Neural cell (in vitro differentiated cells): ENCODE measurements at regions not wholly inside any gene's neighbourhood (a gene's known extent, or its start where the extent isn't known, plus 50 kb on each side); places are given as distances from the start of the nearest gene placed in this dataset.

Experiments used
- H2AFZ ChIP-seq: fragments of 200-600, 300-800 bp; sonication (generic), shearing (Covaris generic); 2 replicates; pipeline ENCODE4 v1.6.0; 2014; ENCODE audit warnings: low read depth, mild to moderate bottlenecking, antibody characterized with exemption, low read length, moderate library complexity
- H3F3A ChIP-seq: fragments of 200-600 bp; shearing (Covaris generic); 2 replicates; pipeline ENCODE4 v1.6.1; 2016; ENCODE audit warnings: mild to moderate bottlenecking, moderate library complexity, mixed read lengths, antibody characterized with exemption, low read length; ENCODE audit not compliant: insufficient read depth, poor library complexity, severe bottlenecking
- H3K27ac ChIP-seq: fragments of 200-600, 300-800 bp; sonication (generic), shearing (Covaris generic); 2 replicates; pipeline ENCODE4 v1.5.1; 2014; ENCODE audit warnings: mild to moderate bottlenecking, low read length, moderate library complexity
- H3K27me3 ChIP-seq: fragments of 300-800, 200-600 bp; sonication (generic), shearing (Covaris generic); 2 replicates; pipeline ENCODE4 v1.6.0; 2014; ENCODE audit warnings: mild to moderate bottlenecking, low read depth, low read length, moderate library complexity; ENCODE audit not compliant: insufficient read depth
- H3K36me3 ChIP-seq: fragments of 300-800, 200-600 bp; sonication (generic), shearing (Covaris generic); 2 replicates; pipeline ENCODE4 v1.5.1; 2014; ENCODE audit warnings: mild to moderate bottlenecking, antibody characterized with exemption, low read length, moderate library complexity; ENCODE audit not compliant: insufficient read depth
- H3K4me2 ChIP-seq: fragments of 300-800, 200-600 bp; sonication (generic), shearing (Covaris generic); 2 replicates; pipeline ENCODE4 v1.6.0; 2014; ENCODE audit warnings: mild to moderate bottlenecking, low read length
- H3K4me3 ChIP-seq: fragments of 300-800, 200-600 bp; sonication (generic), shearing (Covaris generic); 2 replicates; pipeline ENCODE4 v1.5.1; 2014; ENCODE audit warnings: mild to moderate bottlenecking, low read length, moderate library complexity
- H3K79me2 ChIP-seq: fragments of 200-600 bp; shearing (Covaris generic); replicated peaks from 2 replicates; pipeline ENCODE4 v1.6.0; 2014; ENCODE audit warnings: mild to moderate bottlenecking, low read length, moderate library complexity; ENCODE audit not compliant: insufficient read depth
- H3K9ac ChIP-seq: fragments of 300-800, 200-600 bp; sonication (generic), shearing (Covaris generic); 2 replicates; pipeline ENCODE4 v1.6.1; 2016; ENCODE audit warnings: mild to moderate bottlenecking, low read length, mixed read lengths
- H3K9me2 ChIP-seq: fragments of 200-600 bp; shearing (Covaris generic); 2 replicates; pipeline ENCODE4 v1.6.1; 2016; ENCODE audit warnings: mild to moderate bottlenecking, low read length, mixed read lengths; ENCODE audit not compliant: insufficient read depth
- H3K9me3 ChIP-seq: fragments of 200-600, 300-800 bp; sonication (generic), shearing (Covaris generic); 2 replicates; pipeline ENCODE4 v1.6.1; 2016; ENCODE audit warnings: mild to moderate bottlenecking, mixed run types, low read length, moderate library complexity, mixed read lengths
- H4K20me1 ChIP-seq: fragments of 200-600 bp; shearing (Covaris generic); 2 replicates; pipeline ENCODE4 v1.6.1; 2016; ENCODE audit warnings: mild to moderate bottlenecking, mixed run types; ENCODE audit not compliant: insufficient read depth
- EP300 ChIP-seq: fragments of 450-650 bp; conservative IDR thresholded peaks from 2 replicates; pipeline ENCODE4 v1.6.1; 2014; ENCODE audit warnings: antibody characterized with exemption, mild to moderate bottlenecking, moderate library complexity; ENCODE audit not compliant: poor library complexity, severe bottlenecking
- EZH2 ChIP-seq: fragments of 200-600, 300-800 bp; shearing (Covaris generic), sonication (generic); IDR thresholded peaks from 2 replicates; pipeline ENCODE4 v1.6.1; 2014; ENCODE audit warnings: antibody characterized with exemption, low read length, borderline replicate concordance, mild to moderate bottlenecking; ENCODE audit not compliant: insufficient read depth, poor library complexity, severe bottlenecking
- MXI1 ChIP-seq: fragments of 450-650 bp; conservative IDR thresholded peaks from 2 replicates; pipeline ENCODE4 v1.6.1; 2014; ENCODE audit warnings: antibody characterized with exemption, mild to moderate bottlenecking; ENCODE audit not compliant: poor library complexity, severe bottlenecking
- POLR2AphosphoS5 ChIP-seq: IDR thresholded peaks from 2 replicates; pipeline ENCODE4 v1.6.1; 2012
- RAD21 ChIP-seq: fragments of 450-650 bp; conservative IDR thresholded peaks from 2 replicates; pipeline ENCODE4 v1.6.1; 2014; ENCODE audit warnings: antibody characterized with exemption, mild to moderate bottlenecking, moderate library complexity
- SMC3 ChIP-seq: fragments of 450-650 bp; conservative IDR thresholded peaks from 2 replicates; pipeline ENCODE4 v1.6.1; 2014; ENCODE audit warnings: antibody characterized with exemption, mild to moderate bottlenecking, moderate library complexity; ENCODE audit not compliant: poor library complexity
- TAF1 ChIP-seq: IDR thresholded peaks from 2 replicates; pipeline ENCODE4 v1.6.1; 2012; ENCODE audit warnings: low read depth
- TF ChIP-seq, protein P1 (sequence below): IDR thresholded peaks from 2 replicates; pipeline ENCODE4 v1.6.1; 2012; ENCODE audit warnings: borderline replicate concordance
- TF ChIP-seq, protein P2 (sequence below): fragments of 450-650 bp; IDR thresholded peaks from 2 replicates; pipeline ENCODE4 v1.5.1; 2014; ENCODE audit warnings: antibody characterized with exemption, mild to moderate bottlenecking, moderate library complexity; ENCODE audit not compliant: poor library complexity, severe bottlenecking

DNA sequence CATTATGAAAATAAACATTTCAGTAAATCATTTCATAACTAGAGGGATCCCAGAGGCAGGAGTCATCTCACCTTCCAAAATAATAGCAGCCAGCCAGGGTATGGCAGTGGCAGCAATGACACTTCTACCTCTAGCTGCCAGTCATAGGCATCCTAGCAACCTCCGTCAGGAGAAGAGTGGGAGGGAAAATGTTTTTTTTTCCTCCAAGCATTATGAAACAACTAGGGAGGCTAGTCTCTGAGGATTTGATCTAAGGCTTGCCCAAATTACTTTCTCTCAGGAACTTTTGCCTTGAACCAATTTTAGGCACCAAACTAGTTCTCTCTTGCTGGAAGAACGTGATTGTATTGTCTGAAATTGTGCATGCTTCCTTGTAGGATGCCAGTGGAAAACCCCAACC, 208.7 kb upstream of the PREP start:
- no peaks in the 10 kb centered on the region for H3K36me3 ChIP-seq
- no peaks in the 10 kb centered on the region for H3K9me2 ChIP-seq
- no peak overlapping the region for H3K4me3 ChIP-seq
- no peaks in the 10 kb centered on the region for H3F3A ChIP-seq
- H4K20me1 ChIP-seq, result no peaks in the 10 kb centered on the region
- no peak overlapping the region for H3K27ac ChIP-seq
- no peaks in the 10 kb centered on the region for H3K9me3 ChIP-seq
- no peaks in the 10 kb centered on the region for H3K27me3 ChIP-seq
- H3K4me2 ChIP-seq, result no peak overlapping the region
- no peak for TF ChIP-seq TAF1
- TF ChIP-seq POLR2AphosphoS5, result no peak
- TF ChIP-seq EP300, result no peak
- TF ChIP-seq MXI1, result no peak
- TF ChIP-seq SMC3, result no peak
- TF ChIP-seq, protein P1, sequence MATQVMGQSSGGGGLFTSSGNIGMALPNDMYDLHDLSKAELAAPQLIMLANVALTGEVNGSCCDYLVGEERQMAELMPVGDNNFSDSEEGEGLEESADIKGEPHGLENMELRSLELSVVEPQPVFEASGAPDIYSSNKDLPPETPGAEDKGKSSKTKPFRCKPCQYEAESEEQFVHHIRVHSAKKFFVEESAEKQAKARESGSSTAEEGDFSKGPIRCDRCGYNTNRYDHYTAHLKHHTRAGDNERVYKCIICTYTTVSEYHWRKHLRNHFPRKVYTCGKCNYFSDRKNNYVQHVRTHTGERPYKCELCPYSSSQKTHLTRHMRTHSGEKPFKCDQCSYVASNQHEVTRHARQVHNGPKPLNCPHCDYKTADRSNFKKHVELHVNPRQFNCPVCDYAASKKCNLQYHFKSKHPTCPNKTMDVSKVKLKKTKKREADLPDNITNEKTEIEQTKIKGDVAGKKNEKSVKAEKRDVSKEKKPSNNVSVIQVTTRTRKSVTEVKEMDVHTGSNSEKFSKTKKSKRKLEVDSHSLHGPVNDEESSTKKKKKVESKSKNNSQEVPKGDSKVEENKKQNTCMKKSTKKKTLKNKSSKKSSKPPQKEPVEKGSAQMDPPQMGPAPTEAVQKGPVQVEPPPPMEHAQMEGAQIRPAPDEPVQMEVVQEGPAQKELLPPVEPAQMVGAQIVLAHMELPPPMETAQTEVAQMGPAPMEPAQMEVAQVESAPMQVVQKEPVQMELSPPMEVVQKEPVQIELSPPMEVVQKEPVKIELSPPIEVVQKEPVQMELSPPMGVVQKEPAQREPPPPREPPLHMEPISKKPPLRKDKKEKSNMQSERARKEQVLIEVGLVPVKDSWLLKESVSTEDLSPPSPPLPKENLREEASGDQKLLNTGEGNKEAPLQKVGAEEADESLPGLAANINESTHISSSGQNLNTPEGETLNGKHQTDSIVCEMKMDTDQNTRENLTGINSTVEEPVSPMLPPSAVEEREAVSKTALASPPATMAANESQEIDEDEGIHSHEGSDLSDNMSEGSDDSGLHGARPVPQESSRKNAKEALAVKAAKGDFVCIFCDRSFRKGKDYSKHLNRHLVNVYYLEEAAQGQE, result no peak
- TF ChIP-seq RAD21, result no peak
- TF ChIP-seq EZH2, result no peak
- TF ChIP-seq, protein P2, sequence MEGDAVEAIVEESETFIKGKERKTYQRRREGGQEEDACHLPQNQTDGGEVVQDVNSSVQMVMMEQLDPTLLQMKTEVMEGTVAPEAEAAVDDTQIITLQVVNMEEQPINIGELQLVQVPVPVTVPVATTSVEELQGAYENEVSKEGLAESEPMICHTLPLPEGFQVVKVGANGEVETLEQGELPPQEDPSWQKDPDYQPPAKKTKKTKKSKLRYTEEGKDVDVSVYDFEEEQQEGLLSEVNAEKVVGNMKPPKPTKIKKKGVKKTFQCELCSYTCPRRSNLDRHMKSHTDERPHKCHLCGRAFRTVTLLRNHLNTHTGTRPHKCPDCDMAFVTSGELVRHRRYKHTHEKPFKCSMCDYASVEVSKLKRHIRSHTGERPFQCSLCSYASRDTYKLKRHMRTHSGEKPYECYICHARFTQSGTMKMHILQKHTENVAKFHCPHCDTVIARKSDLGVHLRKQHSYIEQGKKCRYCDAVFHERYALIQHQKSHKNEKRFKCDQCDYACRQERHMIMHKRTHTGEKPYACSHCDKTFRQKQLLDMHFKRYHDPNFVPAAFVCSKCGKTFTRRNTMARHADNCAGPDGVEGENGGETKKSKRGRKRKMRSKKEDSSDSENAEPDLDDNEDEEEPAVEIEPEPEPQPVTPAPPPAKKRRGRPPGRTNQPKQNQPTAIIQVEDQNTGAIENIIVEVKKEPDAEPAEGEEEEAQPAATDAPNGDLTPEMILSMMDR, result no peak
- H2AFZ ChIP-seq, result no peak overlapping the region
- no peak overlapping the region for H3K9ac ChIP-seq
- H3K79me2 ChIP-seq, result no peaks in the 10 kb centered on the region

DNA sequence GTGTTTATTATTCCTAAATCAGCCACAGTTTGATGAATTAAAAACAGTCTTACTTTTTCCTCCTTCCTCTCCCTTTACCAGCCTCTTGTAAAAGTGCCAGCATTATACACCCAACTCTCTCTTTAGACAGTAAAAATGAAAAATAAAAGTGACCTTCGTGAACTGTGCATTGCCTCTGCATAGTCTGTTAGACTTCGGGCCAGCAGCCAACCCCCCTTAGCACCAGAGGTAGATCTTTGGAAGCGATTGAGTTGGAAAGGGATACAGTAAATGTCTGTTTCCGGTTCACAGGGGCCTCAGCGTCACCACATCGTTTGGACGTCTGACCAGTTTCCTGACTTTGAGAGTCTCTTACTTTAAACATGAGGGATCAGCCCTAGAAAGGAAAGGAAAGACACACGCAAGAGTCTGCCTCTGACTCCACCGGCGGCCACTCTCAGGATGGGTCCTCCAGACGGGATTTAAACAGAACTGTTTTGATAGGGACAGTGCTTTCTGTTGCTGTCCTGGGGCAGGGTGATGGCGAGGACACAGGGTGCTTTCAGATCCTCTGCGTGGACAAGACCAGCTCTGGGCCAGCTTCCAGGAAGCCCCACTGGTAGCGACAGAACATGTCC, 206.6 kb upstream of the PREP start:
- TF ChIP-seq EP300 (no peak), EZH2 (no peak), MXI1 (no peak), SMC3 (no peak), POLR2AphosphoS5 (no peak), TAF1 (no peak), RAD21 (no peak)
- TF ChIP-seq, protein P2, result no peak
- TF ChIP-seq, protein P1, result no peak
- H3K4me3 ChIP-seq, result no peak overlapping the region
- H3K9me3 ChIP-seq, result no peaks in the 10 kb centered on the region
- no peaks in the 10 kb centered on the region for H4K20me1 ChIP-seq
- no peak overlapping the region for H3K27ac ChIP-seq
- no peaks in the 10 kb centered on the region for H3K27me3 ChIP-seq
- H3K36me3 ChIP-seq, result no peaks in the 10 kb centered on the region
- no peaks in the 10 kb centered on the region for H3F3A ChIP-seq
- H3K9me2 ChIP-seq, result no peaks in the 10 kb centered on the region
- H3K9ac ChIP-seq, result no peak overlapping the region
- H3K4me2 ChIP-seq, result no peak overlapping the region
- no peak overlapping the region for H2AFZ ChIP-seq
- no peaks in the 10 kb centered on the region for H3K79me2 ChIP-seq
